ENCODE measurements at regions not wholly inside any gene's neighbourhood (a gene's known extent, or its start where the extent isn't known, plus 50 kb on each side); places are given as distances from the start of the nearest gene placed in this dataset.

- Histone ChIP-seq H3K4me1 (ENCODE audit: control insufficient read depth in 3 of 3, insufficient read depth in 3 of 3, low read length in 3 of 3) (peaks cover 3 to 19% (median 6%) of the 10 kb centered on the region in 3 donors), H3K27ac (ENCODE audit: low read depth, low read length) (no peak overlapping the region), H3K9ac (ENCODE audit: low read depth in 1 of 3, low read length in 3 of 3) (no peak overlapping the region), H3K36me3 (ENCODE audit: control insufficient read depth in 3 of 3, insufficient read depth in 3 of 3, low read length in 3 of 3) (no peaks in the 10 kb centered on the region), H3K27me3 (ENCODE audit: control insufficient read depth in 3 of 3, insufficient read depth in 3 of 3, low read length in 3 of 3) (no peaks in the 10 kb centered on the region), H3K4me3 (ENCODE audit: low read length in 3 of 3) (no peak overlapping the region), H3K9me3 (ENCODE audit: control insufficient read depth in 3 of 3, low read length in 3 of 3) (no peaks in the 10 kb centered on the region)
Measured at GRCh38 chr6:56866917-56867522, 87.9 kb upstream of the BEND6 start.

- H3K27ac ChIP-seq (ENCODE audit: low read depth, low read length): no peak overlapping the region
- H3K27me3 ChIP-seq (ENCODE audit: control insufficient read depth in 3 of 3, insufficient read depth in 3 of 3, low read length in 3 of 3): no peaks in the 10 kb centered on the region
- no peaks in the 10 kb centered on the region for H3K9me3 ChIP-seq (ENCODE audit: control insufficient read depth in 3 of 3, low read length in 3 of 3)
- H3K4me3 ChIP-seq (ENCODE audit: low read length in 3 of 3): no peak overlapping the region
- H3K9ac ChIP-seq (ENCODE audit: low read depth in 1 of 3, low read length in 3 of 3): no peak overlapping the region
- H3K36me3 ChIP-seq (ENCODE audit: control insufficient read depth in 3 of 3, insufficient read depth in 3 of 3, low read length in 3 of 3): no peaks in the 10 kb centered on the region
- peaks cover 3 to 19% (median 6%) of the 10 kb centered on the region in 3 donors for H3K4me1 ChIP-seq (ENCODE audit: control insufficient read depth in 3 of 3, insufficient read depth in 3 of 3, low read length in 3 of 3)
Measured at GRCh38 chr6:56865081-56865875, 89.6 kb upstream of the BEND6 start.

- H3K9me3 ChIP-seq (ENCODE audit: control insufficient read depth in 3 of 3, low read length in 3 of 3): no peaks in the 10 kb centered on the region
- no peak overlapping the region for H3K4me3 ChIP-seq (ENCODE audit: low read length in 3 of 3)
- peaks cover 3 to 19% (median 6%) of the 10 kb centered on the region in 3 donors for H3K4me1 ChIP-seq (ENCODE audit: control insufficient read depth in 3 of 3, insufficient read depth in 3 of 3, low read length in 3 of 3)
- no peak overlapping the region for H3K9ac ChIP-seq (ENCODE audit: low read depth in 1 of 3, low read length in 3 of 3)
- H3K36me3 ChIP-seq (ENCODE audit: control insufficient read depth in 3 of 3, insufficient read depth in 3 of 3, low read length in 3 of 3): no peaks in the 10 kb centered on the region
- no peak overlapping the region for H3K27ac ChIP-seq (ENCODE audit: low read depth, low read length)
- no peaks in the 10 kb centered on the region for H3K27me3 ChIP-seq (ENCODE audit: control insufficient read depth in 3 of 3, insufficient read depth in 3 of 3, low read length in 3 of 3)
Measured at GRCh38 chr6:56864171-56864616, 90.7 kb upstream of the BEND6 start.

GRCh38 chr6:56863366-56863765 is 91.5 kb upstream of the BEND6 start:
- H3K4me1 ChIP-seq (ENCODE audit: control insufficient read depth in 3 of 3, insufficient read depth in 3 of 3, low read length in 3 of 3): peaks cover 3 to 19% (median 6%) of the 10 kb centered on the region in 3 donors
- H3K9me3 ChIP-seq (ENCODE audit: control insufficient read depth in 3 of 3, low read length in 3 of 3): no peaks in the 10 kb centered on the region
- H3K4me3 ChIP-seq (ENCODE audit: low read length in 3 of 3): no peak overlapping the region
- no peak overlapping the region for H3K27ac ChIP-seq (ENCODE audit: low read depth, low read length)
- no peak overlapping the region for H3K9ac ChIP-seq (ENCODE audit: low read depth in 1 of 3, low read length in 3 of 3)
- no peaks in the 10 kb centered on the region for H3K36me3 ChIP-seq (ENCODE audit: control insufficient read depth in 3 of 3, insufficient read depth in 3 of 3, low read length in 3 of 3)
- H3K27me3 ChIP-seq (ENCODE audit: control insufficient read depth in 3 of 3, insufficient read depth in 3 of 3, low read length in 3 of 3): no peaks in the 10 kb centered on the region

- H3K9ac ChIP-seq (ENCODE audit: low read depth in 1 of 3, low read length in 3 of 3): no peak overlapping the region
- no peak overlapping the region for H3K4me3 ChIP-seq (ENCODE audit: low read length in 3 of 3)
- H3K27ac ChIP-seq (ENCODE audit: low read depth, low read length): no peak overlapping the region
- no peaks in the 10 kb centered on the region for H3K36me3 ChIP-seq (ENCODE audit: control insufficient read depth in 3 of 3, insufficient read depth in 3 of 3, low read length in 3 of 3)
- no peaks in the 10 kb centered on the region for H3K9me3 ChIP-seq (ENCODE audit: control insufficient read depth in 3 of 3, low read length in 3 of 3)
- H3K4me1 ChIP-seq (ENCODE audit: control insufficient read depth in 3 of 3, insufficient read depth in 3 of 3, low read length in 3 of 3): peaks cover 3 to 19% (median 6%) of the 10 kb centered on the region in 3 donors
- H3K27me3 ChIP-seq (ENCODE audit: control insufficient read depth in 3 of 3, insufficient read depth in 3 of 3, low read length in 3 of 3): no peaks in the 10 kb centered on the region
Measured at GRCh38 chr6:56862415-56863175, 92.3 kb upstream of the BEND6 start.

- Histone ChIP-seq H3K9me3 (ENCODE audit: control insufficient read depth in 3 of 3, low read length in 3 of 3) (no peaks in the 10 kb centered on the region), H3K27me3 (ENCODE audit: control insufficient read depth in 3 of 3, insufficient read depth in 3 of 3, low read length in 3 of 3) (no peaks in the 10 kb centered on the region), H3K27ac (ENCODE audit: low read depth, low read length) (no peak overlapping the region), H3K36me3 (ENCODE audit: control insufficient read depth in 3 of 3, insufficient read depth in 3 of 3, low read length in 3 of 3) (no peaks in the 10 kb centered on the region), H3K9ac (ENCODE audit: low read depth in 1 of 3, low read length in 3 of 3) (no peak overlapping the region), H3K4me3 (ENCODE audit: low read length in 3 of 3) (no peak overlapping the region), H3K4me1 (ENCODE audit: control insufficient read depth in 3 of 3, insufficient read depth in 3 of 3, low read length in 3 of 3) (peaks cover 3 to 19% (median 6%) of the 10 kb centered on the region in 3 donors)
Measured at GRCh38 chr6:56860475-56860874, 94.4 kb upstream of the BEND6 start.

GRCh38 chr6:56856036-56856580 is 98.8 kb upstream of the BEND6 start:
- Histone ChIP-seq H3K9me3 (ENCODE audit: control insufficient read depth in 3 of 3, low read length in 3 of 3) (no peaks in the 10 kb centered on the region), H3K27ac (ENCODE audit: low read depth, low read length) (no peak overlapping the region), H3K4me3 (ENCODE audit: low read length in 3 of 3) (no peak overlapping the region), H3K9ac (ENCODE audit: low read depth in 1 of 3, low read length in 3 of 3) (no peak overlapping the region), H3K36me3 (ENCODE audit: control insufficient read depth in 3 of 3, insufficient read depth in 3 of 3, low read length in 3 of 3) (no peaks in the 10 kb centered on the region), H3K27me3 (ENCODE audit: control insufficient read depth in 3 of 3, insufficient read depth in 3 of 3, low read length in 3 of 3) (no peaks in the 10 kb centered on the region), H3K4me1 (ENCODE audit: control insufficient read depth in 3 of 3, insufficient read depth in 3 of 3, low read length in 3 of 3) (peaks cover 2 to 5% (median 3%) of the 10 kb centered on the region in 3 donors)

GRCh38 chr6:56854086-56854485 is 100.8 kb upstream of the BEND6 start:
- Histone ChIP-seq H3K9ac (ENCODE audit: low read depth in 1 of 3, low read length in 3 of 3) (no peak overlapping the region), H3K27me3 (ENCODE audit: control insufficient read depth in 3 of 3, insufficient read depth in 3 of 3, low read length in 3 of 3) (no peaks in the 10 kb centered on the region), H3K36me3 (ENCODE audit: control insufficient read depth in 3 of 3, insufficient read depth in 3 of 3, low read length in 3 of 3) (no peaks in the 10 kb centered on the region), H3K9me3 (ENCODE audit: control insufficient read depth in 3 of 3, low read length in 3 of 3) (no peaks in the 10 kb centered on the region), H3K4me3 (ENCODE audit: low read length in 3 of 3) (no peak overlapping the region), H3K4me1 (ENCODE audit: control insufficient read depth in 3 of 3, insufficient read depth in 3 of 3, low read length in 3 of 3) (peaks cover 9 to 16% (median 10%) of the 10 kb centered on the region in 3 donors), H3K27ac (ENCODE audit: low read depth, low read length) (no peak overlapping the region)

- Histone ChIP-seq H3K4me3 (ENCODE audit: low read length in 3 of 3) (no peak overlapping the region), H3K9me3 (ENCODE audit: control insufficient read depth in 3 of 3, low read length in 3 of 3) (no peaks in the 10 kb centered on the region), H3K4me1 (ENCODE audit: control insufficient read depth in 3 of 3, insufficient read depth in 3 of 3, low read length in 3 of 3) (peaks cover 9 to 16% (median 10%) of the 10 kb centered on the region in 3 donors), H3K36me3 (ENCODE audit: control insufficient read depth in 3 of 3, insufficient read depth in 3 of 3, low read length in 3 of 3) (no peaks in the 10 kb centered on the region), H3K27me3 (ENCODE audit: control insufficient read depth in 3 of 3, insufficient read depth in 3 of 3, low read length in 3 of 3) (no peaks in the 10 kb centered on the region), H3K9ac (ENCODE audit: low read depth in 1 of 3, low read length in 3 of 3) (peak overlapping the region in 1 of 3 donors; percentile 20), H3K27ac (ENCODE audit: low read depth, low read length) (no peak overlapping the region)
Measured at GRCh38 chr6:56853541-56853940, 101.4 kb upstream of the BEND6 start.
